Suprapubic skin (tissue), 3 donors: ENCODE measurements at regions not wholly inside any gene's neighbourhood (a gene's known extent, or its start where the extent isn't known, plus 50 kb on each side); places are given as distances from the start of the nearest gene placed in this dataset.

ENCODE experiments used
- CTCF ChIP-seq, 2 donors: fragments of 200-600 bp in 1 of 2; fragments of 450-650 bp in 1 of 2; sonication (generic) in 1 of 2; IDR thresholded peaks; one replicate each; pipeline ENCODE4 v1.5.1; 2016 to 2019; ENCODE audit warnings: antibody characterized with exemption in 2 of 2, mild to moderate bottlenecking in 1 of 2, moderate library complexity in 1 of 2
- POLR2AphosphoS5 ChIP-seq, 3 donors: sonication (generic); formaldehyde crosslinking; IDR thresholded peaks; one replicate each; pipeline ENCODE4 v1.6.1; 2017; ENCODE audit warnings: antibody characterized with exemption in 3 of 3

- TF ChIP-seq CTCF (IDR thresholded peaks at IDR 0.05) (no peak), POLR2AphosphoS5 (IDR thresholded peaks at IDR 0.05) (no peak)
Observed at GRCh38 chr3:99232696-99233095, 331.2 kb upstream of the DCBLD2 start.
